ENCODE measurements at regions not wholly inside any gene's neighbourhood (a gene's known extent, or its start where the extent isn't known, plus 50 kb on each side); places are given as distances from the start of the nearest gene placed in this dataset.

- H4K20me1 ChIP-seq (replicated peaks; ENCODE audit: control insufficient read depth, insufficient read depth, low read length) = no peaks in the 10 kb centered on the region
- 1% methylated on average over 4 of the region's 4 CpGs for WGBS (ENCODE audit: insufficient coverage, low coverage, missing lambda C conversion rate)
- no peaks in the 10 kb centered on the region for H3K9me3 ChIP-seq (replicated peaks; ENCODE audit: control insufficient read depth, insufficient read depth, low read depth, low read length)
- no peaks in the 10 kb centered on the region for H3K9me1 ChIP-seq (ENCODE audit: control insufficient read depth, insufficient read depth, low read length)
- H3K27me3 ChIP-seq (ENCODE audit: control insufficient read depth in 2 of 2, insufficient read depth in 2 of 2, low read length in 2 of 2) = no peaks in the 10 kb centered on the region
- H3K9ac ChIP-seq (ENCODE audit: insufficient read depth in 1 of 2, low read depth in 2 of 2, low read length in 2 of 2) = no peak overlapping the region
- FAIRE-seq (no peak), ATAC-seq (no peak), DNase-seq (ENCODE audit: extremely low read depth in 1 of 4, low spot score in 3 of 4) (no peak)
- in situ Hi-C loops (cut with MboI) = no loop called here
- H3K4me2 ChIP-seq (ENCODE audit: insufficient read depth, low read length) = no peak overlapping the region
- BruUV-seq (replicated peaks) = no TSS peak
- intact Hi-C loops (cut with micrococcal nuclease) = no loop called here
- no peaks in the 10 kb centered on the region for H3K4me1 ChIP-seq (replicated peaks in 1 of 2; ENCODE audit: control insufficient read depth in 2 of 2, insufficient read depth in 2 of 2, low read length in 2 of 2)
- H3K36me3 ChIP-seq (ENCODE audit: control insufficient read depth, insufficient read depth, low read length) = no peaks in the 10 kb centered on the region
- ChIA-PET CTCF (ENCODE audit: low intra/inter-chr PET ratio) (no interaction called here), POLR2A (no interaction called here)
- no peak overlapping the region for H2AFZ ChIP-seq (ENCODE audit: low read depth, low read length)
- H3K79me2 ChIP-seq (ENCODE audit: control insufficient read depth, insufficient read depth, low read length) = no peaks in the 10 kb centered on the region
- H3K27ac ChIP-seq (ENCODE audit: extremely low read depth, low read depth, low read length) = no peak overlapping the region
- no peak overlapping the region for H3K4me3 ChIP-seq
- no peak for TF ChIP-seq ZNF12 (CRISPR knock-in tag; IDR thresholded peaks at IDR 0.05)
- no peak for TF ChIP-seq ZNF134 (CRISPR knock-in tag; conservative IDR thresholded peaks at IDR 0.05)
- TF ChIP-seq ZNF24 (IDR thresholded peaks at IDR 0.05) = no peak
- no peak for TF ChIP-seq ZNF639 (CRISPR knock-in tag; conservative IDR thresholded peaks at IDR 0.05 in 1 of 2, IDR thresholded peaks at IDR 0.05 in 1 of 2)
- no peak for TF ChIP-seq TCF15 (CRISPR knock-in tag; IDR thresholded peaks at IDR 0.05)
- TF ChIP-seq KLF10 (CRISPR knock-in tag; IDR thresholded peaks at IDR 0.05) = no peak
- no peak for TF ChIP-seq FOXP4 (CRISPR knock-in tag; IDR thresholded peaks at IDR 0.05; ENCODE audit: borderline replicate concordance)
- TF ChIP-seq ZNF449 (CRISPR knock-in tag; IDR thresholded peaks at IDR 0.05) = no peak
- TF ChIP-seq HDGF (IDR thresholded peaks at IDR 0.05) = no peak
- no peak for TF ChIP-seq PCBP2 (IDR thresholded peaks at IDR 0.05; ENCODE audit: low read depth, low read length, poor library complexity, severe bottlenecking)
- TF ChIP-seq SAFB (IDR thresholded peaks at IDR 0.05; ENCODE audit: borderline replicate concordance, low read depth, low read length) = no peak
- TF ChIP-seq IRF1 (CRISPR knock-in tag; IDR thresholded peaks at IDR 0.05; ENCODE audit: borderline replicate concordance) = no peak
- no peak for TF ChIP-seq ETS2 (tag; IDR thresholded peaks at IDR 0.05; ENCODE audit: borderline replicate concordance, poor library complexity, severe bottlenecking)
- TF ChIP-seq MTF1 (CRISPR knock-in tag; IDR thresholded peaks at IDR 0.05; ENCODE audit: borderline replicate concordance) = no peak
- TF ChIP-seq FOXP1 (CRISPR knock-in tag; IDR thresholded peaks at IDR 0.05) = no peak
- TF ChIP-seq TAF1 (IDR thresholded peaks at IDR 0.05; ENCODE audit: control insufficient read depth, extremely low read depth, insufficient read depth, low read length, severe bottlenecking) = no peak
Measured at GRCh38 chr1:195434566-195435203, 1173.6 kb downstream of the KCNT2 start.

Measured in K562 (cell line).